H1 (cell line): ENCODE measurements at regions not wholly inside any gene's neighbourhood (a gene's known extent, or its start where the extent isn't known, plus 50 kb on each side); places are given as distances from the start of the nearest gene placed in this dataset.

Experiments
- CTCF ChIA-PET: fragments of 300-600 bp; sonication (Branson Sonifier 250); formaldehyde crosslinking; loops from one replicate; lab custom pipeline; 2021; ENCODE audit not compliant: partially characterized antibody; lab: Charles Lee
- POLR2A ChIA-PET: fragments of 300-600 bp; sonication (Branson Sonifier 250); formaldehyde crosslinking; loops from one replicate; lab custom pipeline; 2021; ENCODE audit warnings: inconsistent platforms; ENCODE audit not compliant: partially characterized antibody; lab: Charles Lee
- DNase-seq, 2 experiments: peaks; one replicate each; pipeline versions ENCODE4 v3.0.0 to v3.0.0-alpha.2; 2010 to 2022; ENCODE audit warnings: low spot score in 2 of 2, low read depth in 1 of 2, mixed read lengths in 1 of 2
- FAIRE-seq: peaks from 2 replicates; lab custom pipeline; 2011; peaks lifted over from hg19 to GRCh38; lab: Jason Lieb, UNC
- H2AFZ ChIP-seq: 2 replicates; pipeline ENCODE4 v1.8.1; 2012; ENCODE audit warnings: low read length, inconsistent platforms
- H2AK5ac ChIP-seq: 2 replicates; pipeline ENCODE4 v1.6.1; 2013; ENCODE audit warnings: low read depth, low read length
- H2BK120ac ChIP-seq: replicated peaks from 2 replicates; pipeline ENCODE3; 2013; ENCODE audit warnings: low read depth, low read length, inconsistent platforms
- H2BK12ac ChIP-seq: 2 replicates; pipeline ENCODE4 v1.6.1; 2013; ENCODE audit warnings: low read depth, low read length
- H2BK15ac ChIP-seq: 2 replicates; pipeline ENCODE4 v1.6.1; 2013; ENCODE audit warnings: low read length
- H2BK20ac ChIP-seq: 2 replicates; pipeline ENCODE4 v1.6.1; 2013; ENCODE audit warnings: low read length
- H2BK5ac ChIP-seq: 2 replicates; pipeline ENCODE4 v1.6.1; 2013; ENCODE audit warnings: low read depth, low read length
- H3K14ac ChIP-seq: 2 replicates; pipeline ENCODE4 v1.6.1; 2013; ENCODE audit warnings: inconsistent platforms; ENCODE audit not compliant: insufficient read length
- H3K18ac ChIP-seq: 2 replicates; pipeline ENCODE4 v1.6.1; 2013; ENCODE audit warnings: low read length; ENCODE audit errors: extremely low read depth
- H3K23ac ChIP-seq: 2 replicates; pipeline ENCODE4 v1.6.1; 2013; ENCODE audit warnings: inconsistent platforms; ENCODE audit not compliant: insufficient read length
- H3K23me2 ChIP-seq: 2 replicates; pipeline ENCODE4 v1.6.1; 2013; ENCODE audit warnings: low read depth, low read length
- H3K27ac ChIP-seq: 2 replicates; pipeline ENCODE4 v1.6.1; 2011; ENCODE audit warnings: low read depth, low read length, inconsistent platforms
- H3K27me3 ChIP-seq, 4 experiments: replicated peaks in 1 of 4; 1 replicate in 1 of 4; 2 replicates in 3 of 4; pipeline versions ENCODE4 v1.6.1 to v1.8.1; 2011 to 2013; ENCODE audit warnings: low read length in 3 of 4, mild to moderate bottlenecking in 3 of 4, inconsistent platforms in 2 of 4, mixed read lengths in 2 of 4, moderate library complexity in 1 of 4; ENCODE audit not compliant: control insufficient read depth in 3 of 4, insufficient read depth in 3 of 4; ENCODE audit errors: extremely low read depth in 1 of 4
- H3K36me3 ChIP-seq, 4 experiments: 2 replicates each; pipeline versions ENCODE4 v1.6.1 to v1.8.1; 2011 to 2013; ENCODE audit warnings: mild to moderate bottlenecking in 4 of 4, low read length in 3 of 4, moderate library complexity in 2 of 4, control low read depth in 1 of 4, inconsistent platforms in 1 of 4; ENCODE audit not compliant: insufficient read depth in 4 of 4, control insufficient read depth in 2 of 4
- H3K4ac ChIP-seq: replicated peaks from 2 replicates; pipeline ENCODE3; 2013; ENCODE audit warnings: low read length, low read depth, mixed read lengths, inconsistent platforms; ENCODE audit not compliant: insufficient read length
- H3K4me1 ChIP-seq, 4 experiments: replicated peaks in 1 of 4; 1 replicate in 1 of 4; 2 replicates in 3 of 4; pipeline versions ENCODE4 v1.6.1 to v1.8.1; 2011 to 2013; ENCODE audit warnings: low read length in 3 of 4, inconsistent platforms in 2 of 4, mixed read lengths in 1 of 4; ENCODE audit not compliant: insufficient read depth in 4 of 4, control insufficient read depth in 3 of 4
- H3K4me2 ChIP-seq, 2 experiments: 2 replicates each; pipeline versions ENCODE4 v1.6.1 to v1.8.1; 2011 to 2013; ENCODE audit warnings: low read depth in 2 of 2, low read length in 2 of 2, control low read depth in 1 of 2, inconsistent platforms in 1 of 2, mild to moderate bottlenecking in 1 of 2; ENCODE audit not compliant: insufficient read depth in 1 of 2
- H3K4me3 ChIP-seq, 4 experiments: fragments of 200-600, 300-600 bp in 1 of 4; sonication (generic), shearing (Covaris generic), sonication (Bioruptor Twin) in 1 of 4; 2 replicates each; pipeline versions ENCODE4 v1.5.1 to v1.8.1; 2011 to 2016; ENCODE audit warnings: low read length in 4 of 4, low read depth in 3 of 4, control low read depth in 2 of 4, inconsistent platforms in 2 of 4, mild to moderate bottlenecking in 2 of 4, mixed read lengths in 1 of 4, moderate library complexity in 1 of 4; ENCODE audit not compliant: insufficient read depth in 2 of 4; ENCODE audit errors: extremely low read depth in 1 of 4
- H3K56ac ChIP-seq: replicated peaks from 2 replicates; pipeline ENCODE3; 2013; ENCODE audit warnings: low read depth, mild to moderate bottlenecking, mixed read lengths, low read length, inconsistent platforms; ENCODE audit not compliant: insufficient read length
- H3K79me1 ChIP-seq: 2 replicates; pipeline ENCODE4 v1.6.1; 2013; ENCODE audit warnings: low read depth, low read length, control low read depth
- H3K79me2 ChIP-seq, 2 experiments: 2 replicates each; pipeline versions ENCODE4 v1.6.1 to v1.8.1; 2012 to 2013; ENCODE audit warnings: low read length in 2 of 2, mild to moderate bottlenecking in 2 of 2, inconsistent platforms in 1 of 2; ENCODE audit not compliant: insufficient read depth in 2 of 2, control insufficient read depth in 1 of 2
- H3K9ac ChIP-seq, 4 experiments: replicated peaks in 1 of 4; 1 replicate in 1 of 4; 2 replicates in 3 of 4; pipeline versions ENCODE4 v1.6.1 to v1.8.1; 2011 to 2013; ENCODE audit warnings: low read depth in 3 of 4, low read length in 3 of 4, control low read depth in 2 of 4, mild to moderate bottlenecking in 2 of 4, moderate library complexity in 2 of 4, inconsistent platforms in 1 of 4; ENCODE audit errors: extremely low read depth in 1 of 4
- H3K9me3 ChIP-seq, 2 experiments: 2 replicates each; pipeline versions ENCODE4 v1.6.1 to v1.8.1; 2012 to 2013; ENCODE audit warnings: mild to moderate bottlenecking in 2 of 2, moderate library complexity in 2 of 2, control low read depth in 1 of 2, inconsistent platforms in 1 of 2, low read depth in 1 of 2, low read length in 1 of 2, mixed read lengths in 1 of 2; ENCODE audit not compliant: insufficient read depth in 2 of 2
- H4K20me1 ChIP-seq, 2 experiments: replicated peaks in 1 of 2; 2 replicates each; pipeline versions ENCODE3 to v1.8.1; 2011 to 2013; ENCODE audit warnings: inconsistent platforms in 2 of 2, low read length in 2 of 2, mild to moderate bottlenecking in 1 of 2; ENCODE audit not compliant: insufficient read depth in 2 of 2, control insufficient read depth in 1 of 2
- H4K5ac ChIP-seq: 2 replicates; pipeline ENCODE4 v1.6.1; 2013; ENCODE audit warnings: low read length, low read depth, mixed read lengths, inconsistent platforms; ENCODE audit not compliant: insufficient read length
- H4K8ac ChIP-seq: 2 replicates; pipeline ENCODE4 v1.8.0; 2013; ENCODE audit warnings: mild to moderate bottlenecking, moderate library complexity, low read length, inconsistent platforms; ENCODE audit not compliant: insufficient read depth; ENCODE audit errors: extremely low read depth
- H4K91ac ChIP-seq: replicated peaks from 2 replicates; pipeline ENCODE3; 2013; ENCODE audit warnings: low read length, mixed read lengths, inconsistent platforms; ENCODE audit not compliant: insufficient read length
- ATF2 ChIP-seq: IDR thresholded peaks from 2 replicates; pipeline ENCODE4 v1.6.1; 2012; ENCODE audit warnings: low read length, inconsistent platforms
- BACH1 ChIP-seq: IDR thresholded peaks from 2 replicates; pipeline ENCODE4 v1.6.1; 2012; ENCODE audit warnings: low read length, improper control_type of control experiment
- FOSL1 ChIP-seq: IDR thresholded peaks from 2 replicates; pipeline ENCODE4 v1.6.1; 2011; ENCODE audit warnings: mild to moderate bottlenecking, low read depth, low read length, moderate library complexity; ENCODE audit not compliant: insufficient read depth
- JUN ChIP-seq: IDR thresholded peaks from 2 replicates; pipeline ENCODE4 v1.6.1; 2011; ENCODE audit warnings: low read depth, mild to moderate bottlenecking, improper control_type of control experiment, low read length
- SP1 ChIP-seq: IDR thresholded peaks from 2 replicates; pipeline ENCODE4 v1.6.1; 2011; ENCODE audit warnings: low read depth, low read length
- ZNF274 ChIP-seq: IDR thresholded peaks from 2 replicates; pipeline ENCODE4 v1.7.0; 2012; ENCODE audit warnings: low read length, borderline replicate concordance; ENCODE audit errors: extremely low read depth
- WGBS, 2 experiments: shearing (Covaris generic) in 1 of 2; methylation state at CpG; one replicate each; pipeline versions ENCODE4 v1.1.6 to v1.1.7; 2013 to 2015; ENCODE audit warnings: low lambda C conversion rate in 2 of 2, mixed read lengths in 2 of 2, inconsistent platforms in 1 of 2, low coverage in 1 of 2, missing lambda C conversion rate in 1 of 2; ENCODE audit not compliant: insufficient replicate concordance in 2 of 2, insufficient coverage in 1 of 2, insufficient read length in 1 of 2; ENCODE audit errors: extremely low coverage in 1 of 2, missing lambda C conversion rate in 1 of 2; 5-methylcytosine and 5-hydroxymethylcytosine counted together

- H3K9me3 ChIP-seq: no peaks in the 10 kb centered on the region
- H3K18ac ChIP-seq: no peak overlapping the region
- no peak overlapping the region for H3K27ac ChIP-seq
- no peaks in the 10 kb centered on the region for H3K79me2 ChIP-seq
- no peak overlapping the region for H2BK12ac ChIP-seq
- H2AFZ ChIP-seq: no peak overlapping the region
- H3K4me3 ChIP-seq: no peak overlapping the region
- POLR2A ChIA-PET: interaction anchor here (0.6 kb wide), 1 partner anchor 479 kb away, joined by 3 read pairs; no protein-coding TSS in a partner anchor
- 0 out of 2 replicates have a peak overlapping the region, but pooled peaks have one; percentile 35 for H2BK20ac ChIP-seq
- H3K36me3 ChIP-seq: no peaks in the 10 kb centered on the region
- H3K56ac ChIP-seq: no peak overlapping the region
- no peak overlapping the region for H2AK5ac ChIP-seq
- no peaks in the 10 kb centered on the region for H3K79me1 ChIP-seq
- no peaks in the 10 kb centered on the region for H3K27me3 ChIP-seq
- no peak overlapping the region for H3K23ac ChIP-seq
- no peak overlapping the region for H4K8ac ChIP-seq
- H3K14ac ChIP-seq: no peak overlapping the region
- no peak overlapping the region for H3K4me2 ChIP-seq
- H4K5ac ChIP-seq: no peak overlapping the region
- H3K4ac ChIP-seq: no peak overlapping the region
- WGBS, 2 experiments: 85% methylated on average over 4 of the region's 4 CpGs; no CpG with 5 or more reads in 1 of the 2 experiments
- FAIRE-seq: no peak
- no peaks in the 10 kb centered on the region for H4K20me1 ChIP-seq
- no peak overlapping the region for H2BK5ac ChIP-seq
- no peak overlapping the region for H4K91ac ChIP-seq
- H3K4me1 ChIP-seq: no peaks in the 10 kb centered on the region
- DNase-seq: no peak
- CTCF ChIA-PET: interaction anchor here (1.6 kb wide), 1 partner anchor 169 kb away, joined by 6 read pairs; no protein-coding TSS in a partner anchor
- H2BK120ac ChIP-seq: no peak overlapping the region
- H3K23me2 ChIP-seq: no peaks in the 10 kb centered on the region
- no peak overlapping the region for H2BK15ac ChIP-seq
- H3K9ac ChIP-seq: no peak overlapping the region
- no peak for TF ChIP-seq BACH1
- no peak for TF ChIP-seq ZNF274
- TF ChIP-seq ATF2: no peak
- no peak for TF ChIP-seq FOSL1
- no peak for TF ChIP-seq JUN
- no peak for TF ChIP-seq SP1
Measured at GRCh38 chr3:161443921-161444693, 52.5 kb upstream of the OTOL1 start.
